ENCODE measurements at regions not wholly inside any gene's neighbourhood (a gene's known extent, or its start where the extent isn't known, plus 50 kb on each side); places are given as distances from the start of the nearest gene placed in this dataset.
A peak's percentile ranks its signal among the peaks of the same experiment; 100 is the strongest.
"Not testable (repeated sequence)": the region's sequence is repeated elsewhere in the genome, so short reads cannot be mapped to it uniquely, and the experiment has no call there.

- no peak for TF ChIP-seq EZH2 (IDR thresholded peaks at IDR 0.05; ENCODE audit: borderline replicate concordance, low read depth, low read length, poor library complexity, severe bottlenecking)
- TF ChIP-seq, protein P1, sequence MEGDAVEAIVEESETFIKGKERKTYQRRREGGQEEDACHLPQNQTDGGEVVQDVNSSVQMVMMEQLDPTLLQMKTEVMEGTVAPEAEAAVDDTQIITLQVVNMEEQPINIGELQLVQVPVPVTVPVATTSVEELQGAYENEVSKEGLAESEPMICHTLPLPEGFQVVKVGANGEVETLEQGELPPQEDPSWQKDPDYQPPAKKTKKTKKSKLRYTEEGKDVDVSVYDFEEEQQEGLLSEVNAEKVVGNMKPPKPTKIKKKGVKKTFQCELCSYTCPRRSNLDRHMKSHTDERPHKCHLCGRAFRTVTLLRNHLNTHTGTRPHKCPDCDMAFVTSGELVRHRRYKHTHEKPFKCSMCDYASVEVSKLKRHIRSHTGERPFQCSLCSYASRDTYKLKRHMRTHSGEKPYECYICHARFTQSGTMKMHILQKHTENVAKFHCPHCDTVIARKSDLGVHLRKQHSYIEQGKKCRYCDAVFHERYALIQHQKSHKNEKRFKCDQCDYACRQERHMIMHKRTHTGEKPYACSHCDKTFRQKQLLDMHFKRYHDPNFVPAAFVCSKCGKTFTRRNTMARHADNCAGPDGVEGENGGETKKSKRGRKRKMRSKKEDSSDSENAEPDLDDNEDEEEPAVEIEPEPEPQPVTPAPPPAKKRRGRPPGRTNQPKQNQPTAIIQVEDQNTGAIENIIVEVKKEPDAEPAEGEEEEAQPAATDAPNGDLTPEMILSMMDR (conservative IDR thresholded peaks at IDR 0.05; ENCODE audit: low read depth, low read length) = no peak
- intact Hi-C loops (cut with micrococcal nuclease; ENCODE audit: unreplicated experiment) = no loop called here
- Histone ChIP-seq H3K27me3 (replicated peaks; ENCODE audit: insufficient read depth, low read depth, low read length, poor library complexity) (no peaks in the 10 kb centered on the region), H3K27ac (ENCODE audit: low read depth, low read length, poor library complexity, severe bottlenecking) (no peak overlapping the region), H3K4me1 (ENCODE audit: insufficient read depth, low read length, poor library complexity, severe bottlenecking) (peaks cover 22% of the 10 kb centered on the region), H3K4me3 (ENCODE audit: low read depth, low read length, poor library complexity, severe bottlenecking) (no peak overlapping the region), H3K9me3 (ENCODE audit: low read depth, low read length, poor library complexity, severe bottlenecking) (no peaks in the 10 kb centered on the region), H3K36me3 (ENCODE audit: insufficient read depth, low read length, poor library complexity, severe bottlenecking) (no peaks in the 10 kb centered on the region)
- BruUV-seq (replicated peaks) = no TSS peak
- DNase-seq (ENCODE audit: low spot score) = peak; percentile 28
- ChIA-PET POLR2A (ENCODE audit: low non-redundant PET) (no interaction called here), CTCF (no interaction called here)
These were observed 179.3 kb upstream of the FZD8 start for GRCh38 chr10:35821339-35821911.

GRCh38 chr10:35819736-35820135 lies 177.6 kb upstream of the FZD8 start:
- no peak for TF ChIP-seq EZH2 (IDR thresholded peaks at IDR 0.05; ENCODE audit: borderline replicate concordance, low read depth, low read length, poor library complexity, severe bottlenecking)
- TF ChIP-seq, protein P1 (conservative IDR thresholded peaks at IDR 0.05; ENCODE audit: low read depth, low read length) = no peak
- H3K4me1 ChIP-seq (ENCODE audit: insufficient read depth, low read length, poor library complexity, severe bottlenecking) = peaks cover 22% of the 10 kb centered on the region
- H3K36me3 ChIP-seq (ENCODE audit: insufficient read depth, low read length, poor library complexity, severe bottlenecking) = no peaks in the 10 kb centered on the region
- H3K9me3 ChIP-seq (ENCODE audit: low read depth, low read length, poor library complexity, severe bottlenecking) = no peaks in the 10 kb centered on the region
- H3K27me3 ChIP-seq (replicated peaks; ENCODE audit: insufficient read depth, low read depth, low read length, poor library complexity) = no peaks in the 10 kb centered on the region
- DNase-seq (ENCODE audit: low spot score) = no peak
- H3K27ac ChIP-seq (ENCODE audit: low read depth, low read length, poor library complexity, severe bottlenecking) = no peak overlapping the region
- H3K4me3 ChIP-seq (ENCODE audit: low read depth, low read length, poor library complexity, severe bottlenecking) = no peak overlapping the region
- intact Hi-C loops (cut with micrococcal nuclease; ENCODE audit: unreplicated experiment) = no loop called here
- BruUV-seq (replicated peaks) = no TSS peak
- CTCF ChIA-PET = no interaction called here
- POLR2A ChIA-PET (ENCODE audit: low non-redundant PET) = no interaction called here

- BruUV-seq (replicated peaks) = no TSS peak
- CTCF ChIA-PET = no interaction called here
- TF ChIP-seq, protein P1 (conservative IDR thresholded peaks at IDR 0.05; ENCODE audit: low read depth, low read length) = no peak
- TF ChIP-seq EZH2 (IDR thresholded peaks at IDR 0.05; ENCODE audit: borderline replicate concordance, low read depth, low read length, poor library complexity, severe bottlenecking) = no peak
These were observed 176.9 kb upstream of the FZD8 start for GRCh38 chr10:35819011-35819410.

GRCh38 chr10:35817109-35817508 lies 175.0 kb upstream of the FZD8 start:
- CTCF ChIA-PET; intact Hi-C loops (cut with micrococcal nuclease; ENCODE audit: unreplicated experiment); BruUV-seq (replicated peaks); H3K9me3 ChIP-seq (ENCODE audit: low read depth, low read length, poor library complexity, severe bottlenecking); H3K27ac ChIP-seq (ENCODE audit: low read depth, low read length, poor library complexity, severe bottlenecking); DNase-seq (ENCODE audit: low spot score); POLR2A ChIA-PET (ENCODE audit: low non-redundant PET); H3K36me3 ChIP-seq (ENCODE audit: insufficient read depth, low read length, poor library complexity, severe bottlenecking); H3K27me3 ChIP-seq (replicated peaks; ENCODE audit: insufficient read depth, low read depth, low read length, poor library complexity); H3K4me3 ChIP-seq (ENCODE audit: low read depth, low read length, poor library complexity, severe bottlenecking): not testable (repeated sequence)
- H3K4me1 ChIP-seq (ENCODE audit: insufficient read depth, low read length, poor library complexity, severe bottlenecking) = peaks cover 15% of the 10 kb centered on the region

More at GRCh38 chr10:35819011-35819410, 176.9 kb upstream of the FZD8 start:
- H3K4me1 ChIP-seq (ENCODE audit: insufficient read depth, low read length, poor library complexity, severe bottlenecking) = peaks cover 22% of the 10 kb centered on the region
- POLR2A ChIA-PET (ENCODE audit: low non-redundant PET) = no interaction called here
- intact Hi-C loops (cut with micrococcal nuclease; ENCODE audit: unreplicated experiment) = no loop called here
- no peaks in the 10 kb centered on the region for H3K27me3 ChIP-seq (replicated peaks; ENCODE audit: insufficient read depth, low read depth, low read length, poor library complexity)
- no peaks in the 10 kb centered on the region for H3K36me3 ChIP-seq (ENCODE audit: insufficient read depth, low read length, poor library complexity, severe bottlenecking)
- H3K4me3 ChIP-seq (ENCODE audit: low read depth, low read length, poor library complexity, severe bottlenecking) = no peak overlapping the region
- no peak for DNase-seq (ENCODE audit: low spot score)
- no peaks in the 10 kb centered on the region for H3K9me3 ChIP-seq (ENCODE audit: low read depth, low read length, poor library complexity, severe bottlenecking)
- H3K27ac ChIP-seq (ENCODE audit: low read depth, low read length, poor library complexity, severe bottlenecking) = no peak overlapping the region

Measured in A673 (cell line).